ENCODE measurements at regions not wholly inside any gene's neighbourhood (a gene's known extent, or its start where the extent isn't known, plus 50 kb on each side); places are given as distances from the start of the nearest gene placed in this dataset.
"Not testable (repeated sequence)": the region's sequence is repeated elsewhere in the genome, so short reads cannot be mapped to it uniquely, and the experiment has no call there.

DNA sequence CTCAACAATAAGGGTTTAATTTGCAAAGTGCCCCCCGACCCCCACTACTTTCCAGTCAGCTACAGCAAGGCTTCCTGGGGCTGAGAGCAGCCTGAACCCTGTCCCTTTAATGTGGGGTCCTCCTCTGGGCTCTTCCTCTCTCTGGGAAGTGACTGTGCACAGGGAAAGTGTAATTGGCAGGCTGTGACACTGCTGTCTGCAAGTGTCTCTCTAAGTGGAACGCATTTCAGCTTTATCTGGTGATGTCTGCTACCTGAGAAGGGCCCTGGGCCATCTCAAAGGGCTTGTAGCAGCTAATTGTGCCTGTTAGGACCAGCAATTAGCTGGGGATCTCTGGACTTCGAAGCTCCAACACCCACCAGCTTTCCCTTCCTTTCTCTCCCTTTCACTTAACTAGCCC is 406.6 kb downstream of the TSHZ3 start:
- DNase-seq (ENCODE audit: low read depth): no peak

DNA sequence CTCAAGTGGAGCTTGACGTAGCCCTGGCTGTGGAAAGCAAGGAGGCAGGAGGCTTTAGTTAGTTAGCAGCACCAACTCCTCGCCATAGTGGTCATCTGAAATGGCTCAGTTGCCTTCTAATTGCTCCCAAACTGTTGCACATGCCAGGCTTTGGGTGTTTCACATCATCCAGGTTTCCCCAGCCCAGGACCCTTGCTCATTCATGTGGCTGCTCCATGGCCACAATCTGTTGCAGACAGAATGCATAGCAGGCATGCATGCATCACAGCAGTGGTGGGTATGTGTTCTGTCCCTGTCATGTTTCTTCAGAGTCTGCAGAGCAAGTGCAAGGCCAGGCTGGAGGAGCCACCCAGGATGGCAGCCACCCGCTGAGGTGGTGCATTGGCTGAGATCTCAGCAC is 407.6 kb downstream of the TSHZ3 start:
- no peak for DNase-seq (ENCODE audit: low read depth)

DNA sequence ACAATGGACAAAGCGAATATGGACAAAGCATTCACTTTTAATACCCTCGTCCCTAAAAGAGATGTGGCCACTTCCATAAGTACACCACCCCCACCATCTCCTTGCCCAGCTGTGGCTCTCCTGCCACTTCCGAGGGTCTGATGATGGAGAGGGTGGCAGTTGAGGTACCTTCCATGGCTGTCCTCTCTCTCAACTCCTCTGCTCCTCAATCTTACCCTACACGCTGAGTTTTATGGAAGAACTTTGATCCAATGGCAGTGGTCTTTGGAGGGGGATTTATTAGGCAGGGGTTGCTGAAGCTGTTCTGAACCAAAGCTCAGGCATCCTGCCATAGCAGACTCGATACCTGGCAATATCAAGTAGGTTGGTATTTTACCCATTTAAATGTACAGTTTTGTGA is 413.0 kb downstream of the TSHZ3 start:
- DNase-seq (ENCODE audit: low read depth): no peak

DNA sequence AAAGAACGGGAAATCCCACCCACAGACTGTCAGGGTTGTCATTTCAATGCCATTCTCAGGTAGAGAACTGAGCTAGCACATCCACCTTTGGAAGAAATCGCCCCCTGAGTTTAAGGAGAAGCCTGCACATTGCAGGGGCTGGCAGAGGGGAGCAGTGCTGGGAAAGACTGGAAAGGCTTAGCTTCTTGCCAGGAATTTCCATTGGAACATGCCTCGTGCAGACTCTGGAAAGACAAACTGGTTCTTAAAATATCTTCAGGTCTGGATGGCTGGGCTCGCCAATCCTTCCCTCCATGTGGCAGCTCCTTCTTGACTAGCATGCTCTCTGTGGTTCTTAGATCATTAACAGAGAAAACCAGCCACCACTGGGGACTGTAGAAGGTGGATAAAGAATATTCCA is 414.1 kb downstream of the TSHZ3 start:
- DNase-seq (ENCODE audit: low read depth): no peak

DNA sequence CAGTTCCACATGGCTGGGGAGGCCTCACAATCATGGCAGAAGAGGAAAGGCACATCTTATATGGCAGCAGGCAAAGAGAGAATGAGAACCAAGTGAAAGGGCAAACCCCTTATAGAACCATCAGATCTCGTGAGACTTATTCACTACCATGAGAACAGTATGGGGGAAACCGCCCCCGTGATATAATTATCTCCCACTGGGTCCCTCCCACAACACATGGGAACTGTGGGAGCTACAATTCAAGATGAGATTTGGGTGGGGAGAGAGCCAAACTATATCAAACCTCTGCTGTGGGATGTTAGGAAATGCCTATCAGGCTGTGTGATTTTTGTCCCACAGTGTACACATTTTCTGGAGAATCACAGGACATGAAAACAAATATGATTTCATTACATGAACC is 415.8 kb downstream of the TSHZ3 start:
- not testable (repeated sequence) for DNase-seq (ENCODE audit: low read depth)

DNA sequence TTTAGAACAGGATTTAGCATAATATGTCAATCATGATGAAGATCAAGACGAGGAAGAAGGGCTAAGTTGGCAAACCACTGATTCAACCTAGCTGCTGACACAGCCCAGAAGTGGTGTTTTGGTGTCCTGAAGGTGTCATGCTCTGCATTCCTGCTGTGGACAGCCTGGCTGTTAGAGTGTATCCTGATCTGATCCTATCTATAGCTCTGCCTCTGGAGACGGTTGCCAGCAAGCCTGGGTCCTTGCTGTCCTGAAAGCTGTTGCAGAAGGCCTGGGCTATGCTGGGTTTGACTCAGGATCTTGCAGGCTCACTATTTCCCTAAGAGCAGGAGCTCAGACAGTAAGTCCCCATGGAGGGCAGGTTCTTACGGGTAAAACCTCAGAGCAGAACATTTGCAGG is 416.4 kb downstream of the TSHZ3 start:
- DNase-seq (ENCODE audit: low read depth): no peak

DNA sequence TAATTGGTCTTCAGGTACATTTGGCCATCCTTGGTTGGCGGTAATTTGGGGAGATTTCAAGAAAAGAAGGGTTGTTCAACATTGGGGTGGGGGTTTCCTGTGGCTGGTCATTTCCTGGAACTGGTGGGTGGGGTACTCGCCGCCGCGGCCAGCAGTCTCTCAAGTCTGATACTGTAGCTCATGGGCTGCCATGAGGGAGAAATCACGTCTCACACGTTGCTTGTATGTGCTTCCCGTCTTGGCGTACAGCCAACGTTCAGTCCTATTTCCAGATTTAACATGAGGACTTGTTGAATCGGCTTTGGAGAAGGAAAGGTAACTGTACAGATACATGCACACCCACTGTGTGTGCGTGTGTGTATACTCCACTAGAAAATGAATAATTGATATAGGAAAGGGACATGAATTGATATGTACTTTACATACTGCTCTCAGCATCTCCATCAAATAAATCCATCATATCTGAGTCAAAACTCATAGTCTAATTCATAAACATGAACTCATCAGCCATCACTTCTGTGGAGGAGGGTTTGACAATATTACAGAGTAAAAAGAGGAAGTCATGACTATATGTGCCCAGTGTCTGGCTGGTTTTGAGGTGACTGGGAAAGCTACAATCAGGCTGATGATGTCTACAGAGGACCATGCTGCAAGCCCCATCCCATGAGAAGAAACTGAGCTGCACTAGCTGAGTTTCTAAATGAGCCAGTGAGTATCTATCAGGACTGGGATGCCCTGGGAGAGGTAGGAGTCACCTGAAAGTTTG is 418.1 kb downstream of the TSHZ3 start:
- DNase-seq (ENCODE audit: low read depth): no peak

DNA sequence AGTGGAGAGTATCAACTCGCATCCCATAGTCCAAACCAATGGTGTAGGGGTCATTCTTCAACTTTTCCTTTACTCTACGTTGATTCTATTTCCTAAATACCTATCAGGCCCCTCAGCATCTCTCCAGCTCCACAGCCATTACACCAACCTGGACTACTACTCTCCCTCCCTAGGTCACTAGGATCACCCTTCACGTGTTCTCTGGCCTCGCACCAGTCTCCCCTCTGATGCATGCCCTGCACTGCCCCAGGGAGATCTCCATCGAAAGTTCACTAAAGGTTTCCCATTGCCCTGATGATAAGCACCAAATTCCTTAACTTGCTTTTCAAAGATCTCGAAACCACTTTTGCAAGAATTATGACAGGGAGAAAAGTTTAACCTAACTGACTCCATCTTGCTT is 421.5 kb downstream of the TSHZ3 start:
- DNase-seq (ENCODE audit: low read depth): no peak

DNA sequence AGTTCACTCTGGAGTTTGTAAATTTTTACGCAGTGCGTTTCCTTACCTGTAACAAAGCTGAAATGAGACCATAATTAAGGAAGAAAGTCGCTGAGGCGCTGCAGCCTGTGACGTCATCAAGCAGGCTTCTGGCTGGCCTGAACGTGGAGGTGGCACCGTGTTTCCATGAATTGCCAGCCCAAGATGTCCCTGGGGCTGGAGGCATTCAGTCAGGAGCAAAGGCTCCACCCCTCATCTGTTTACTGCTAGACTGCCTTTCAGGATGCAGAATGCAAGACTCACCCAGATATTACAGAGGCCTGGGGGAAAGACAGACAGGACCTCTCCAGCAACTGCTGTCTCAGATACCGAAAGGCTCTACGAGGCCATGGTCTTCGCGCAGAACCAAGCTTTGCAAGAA is 424.6 kb downstream of the TSHZ3 start:
- DNase-seq (ENCODE audit: low read depth): no peak

DNA sequence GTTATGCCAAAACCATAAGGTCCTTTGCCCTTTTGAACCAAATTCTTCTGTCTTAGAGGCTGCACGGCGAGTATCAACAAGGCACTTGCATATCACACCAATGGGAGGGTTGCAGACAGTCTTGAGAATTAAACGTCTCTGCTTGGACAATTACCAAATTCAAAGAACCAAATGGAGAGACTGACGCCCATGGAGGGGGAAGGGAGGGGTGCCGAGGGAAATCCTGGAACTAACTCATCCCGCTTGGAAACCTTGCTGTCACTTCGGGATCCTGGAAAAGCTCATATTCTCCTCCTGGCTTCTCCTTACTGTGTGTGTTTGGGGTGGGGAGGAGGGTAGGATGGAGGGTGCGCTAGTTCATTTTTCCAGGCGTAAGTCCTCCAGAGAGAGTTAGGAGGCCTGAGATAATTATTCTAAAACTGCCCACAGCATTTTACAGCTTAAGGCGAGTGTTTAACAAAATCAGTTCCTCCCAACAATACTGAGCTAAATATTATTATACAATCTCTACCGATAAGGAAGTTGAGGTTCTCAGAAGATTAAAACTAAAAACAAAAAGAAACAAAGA is 425.1 kb downstream of the TSHZ3 start:
- no peak for DNase-seq (ENCODE audit: low read depth)

DNA sequence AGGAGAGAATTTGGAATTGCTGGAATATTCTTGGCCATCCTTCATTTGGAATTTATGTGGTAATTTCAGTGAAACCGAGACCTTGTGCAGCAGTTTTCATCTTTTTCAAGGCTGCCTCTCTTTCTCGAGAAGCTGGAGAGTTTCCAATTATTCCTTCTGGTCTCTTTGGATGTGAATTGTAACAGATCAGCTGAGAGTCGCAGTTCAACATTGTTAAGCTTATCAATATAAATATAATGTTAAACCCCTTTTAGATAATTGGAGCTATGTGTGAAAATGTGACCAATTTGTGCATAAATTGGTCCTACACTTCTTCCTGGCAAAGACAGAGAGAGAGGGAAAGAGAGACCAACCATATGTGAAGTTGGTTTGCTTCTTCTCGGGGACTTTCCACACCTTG is 425.6 kb downstream of the TSHZ3 start:
- no peak for DNase-seq (ENCODE audit: low read depth)

DNA sequence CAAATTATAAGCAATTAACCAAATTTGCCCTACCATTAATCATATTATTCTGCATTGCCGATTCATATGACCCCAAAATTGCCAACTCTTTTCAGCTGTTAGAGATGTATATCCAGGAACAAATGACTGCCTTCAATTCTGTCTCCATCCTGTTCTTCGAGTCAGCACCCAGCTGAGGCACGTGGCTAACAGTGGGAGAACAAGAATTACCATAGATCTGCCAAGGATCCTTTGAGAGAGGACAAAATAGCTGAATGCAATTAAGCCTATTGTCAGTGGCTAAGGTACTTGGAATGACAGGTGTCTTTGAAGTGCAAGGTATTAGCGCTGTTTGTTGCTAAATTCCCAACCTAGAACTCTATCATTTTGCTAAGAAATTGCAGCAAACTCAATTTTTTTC is 426.1 kb downstream of the TSHZ3 start:
- DNase-seq (ENCODE audit: low read depth): no peak

DNA sequence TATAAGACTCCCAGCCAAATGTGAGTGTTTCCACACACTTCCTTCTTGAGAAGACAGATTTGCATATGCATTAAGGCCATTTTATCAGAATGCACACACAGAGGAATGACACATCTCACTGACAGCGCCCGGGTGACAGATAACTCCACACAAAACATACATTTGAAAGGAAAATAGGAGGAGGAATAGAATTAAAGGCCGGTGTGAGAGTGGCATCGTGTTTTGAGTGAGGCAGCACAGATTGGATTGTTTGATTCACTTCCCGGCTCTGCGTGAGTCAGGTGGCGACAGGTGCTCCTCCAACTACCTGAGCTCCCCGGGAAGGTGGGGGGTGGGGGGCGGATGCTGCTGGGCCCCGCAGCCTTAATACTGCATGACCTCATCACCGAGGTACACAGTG is 429.0 kb downstream of the TSHZ3 start:
- no peak for DNase-seq (ENCODE audit: low read depth)

DNA sequence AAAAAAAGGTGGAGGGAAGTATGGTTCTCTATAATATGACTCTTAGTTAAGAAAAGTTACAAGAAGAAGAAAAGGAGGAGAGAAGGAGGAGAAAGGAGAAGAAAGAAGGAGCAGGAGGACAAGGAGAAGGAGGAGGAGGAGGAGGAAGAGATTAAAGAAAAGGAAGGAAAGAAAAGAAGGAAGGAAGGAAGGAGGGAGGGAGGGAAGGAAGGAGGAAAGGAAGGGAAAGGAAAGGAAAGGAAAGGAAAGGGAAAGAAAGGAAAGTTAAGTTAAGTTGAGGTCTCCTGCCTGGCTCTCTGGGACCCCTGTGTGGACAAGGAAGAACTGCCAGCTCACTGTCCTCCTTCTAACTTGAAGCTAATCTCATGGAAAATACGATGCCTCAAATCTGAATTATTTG is 429.5 kb downstream of the TSHZ3 start:
- no peak for DNase-seq (ENCODE audit: low read depth)

DNA sequence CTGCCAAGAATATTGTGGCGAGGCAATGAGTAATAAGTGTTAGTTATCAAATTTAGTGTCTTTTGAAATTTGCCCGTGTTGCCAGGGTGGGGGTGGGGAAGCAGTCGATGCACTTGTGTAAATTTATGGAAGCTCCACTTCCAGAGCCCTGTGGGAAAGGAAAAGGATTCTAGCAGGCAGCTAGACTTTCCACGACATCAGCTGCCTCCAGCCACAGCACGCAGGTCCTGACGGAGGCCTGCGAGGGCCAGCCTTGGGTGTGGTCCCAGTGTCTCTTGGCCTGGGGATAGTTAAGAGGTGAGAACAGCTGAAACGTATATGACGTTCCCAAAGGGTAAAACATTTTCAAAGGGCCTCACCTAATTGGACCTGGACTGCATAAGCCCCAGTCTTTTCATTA is 433.0 kb downstream of the TSHZ3 start:
- DNase-seq (ENCODE audit: low read depth): no peak

DNA sequence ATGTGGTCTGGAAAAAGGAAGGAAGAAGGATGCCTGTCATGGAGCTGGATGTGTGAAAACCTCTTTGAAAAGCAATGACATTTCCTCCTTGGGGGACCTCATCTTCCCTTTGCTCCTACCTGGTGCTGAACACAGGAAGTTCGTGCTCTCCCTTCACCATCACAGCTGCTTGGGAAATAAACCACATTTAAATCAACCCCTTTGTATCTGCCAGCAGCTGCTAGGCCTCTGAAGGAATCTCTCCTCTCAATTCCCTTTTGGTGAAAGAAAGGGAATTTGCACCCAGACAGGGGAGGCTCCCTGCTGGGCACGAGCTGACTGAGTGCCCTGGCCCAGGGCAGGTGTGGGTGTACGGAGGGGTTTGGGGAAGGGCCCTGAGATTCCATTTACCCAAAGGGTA is 437.7 kb downstream of the TSHZ3 start:
- DNase-seq (ENCODE audit: low read depth): no peak

DNA sequence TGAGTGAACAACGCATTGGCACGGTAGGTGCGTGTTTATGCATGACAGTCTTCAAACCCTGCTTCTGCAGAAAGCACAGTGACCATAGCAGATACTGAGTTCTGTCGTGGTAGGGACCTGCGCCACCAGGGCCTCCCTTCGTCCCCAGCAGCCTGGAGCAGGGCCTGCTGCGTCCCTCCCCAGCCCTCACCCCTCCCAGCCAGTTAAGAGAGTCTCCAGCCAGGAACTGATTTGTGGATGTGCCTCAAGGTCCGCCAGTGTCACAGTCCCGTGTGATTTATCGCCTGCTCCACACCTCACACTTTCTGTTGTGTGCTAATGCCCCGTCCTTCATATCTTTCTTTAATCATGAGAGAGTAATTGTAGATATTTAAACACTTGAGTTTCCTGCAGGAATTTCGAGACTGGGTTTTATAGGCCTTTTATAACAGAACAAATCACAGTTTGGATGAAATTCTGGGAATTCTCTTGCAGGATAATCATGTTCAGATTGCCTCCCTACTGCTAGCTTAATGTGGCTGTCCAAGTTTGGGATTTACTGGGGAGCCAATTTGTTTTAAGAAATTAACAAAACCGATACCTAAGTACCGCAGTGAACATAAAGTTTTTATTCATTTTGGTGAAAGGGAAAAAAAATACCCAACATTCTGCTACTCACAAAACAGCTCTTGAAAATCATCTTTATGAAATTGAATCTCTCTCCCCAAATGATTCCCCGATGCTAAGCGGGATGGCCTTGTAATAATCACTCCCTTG is 438.6 kb downstream of the TSHZ3 start:
- DNase-seq (ENCODE audit: low read depth): no peak

DNA sequence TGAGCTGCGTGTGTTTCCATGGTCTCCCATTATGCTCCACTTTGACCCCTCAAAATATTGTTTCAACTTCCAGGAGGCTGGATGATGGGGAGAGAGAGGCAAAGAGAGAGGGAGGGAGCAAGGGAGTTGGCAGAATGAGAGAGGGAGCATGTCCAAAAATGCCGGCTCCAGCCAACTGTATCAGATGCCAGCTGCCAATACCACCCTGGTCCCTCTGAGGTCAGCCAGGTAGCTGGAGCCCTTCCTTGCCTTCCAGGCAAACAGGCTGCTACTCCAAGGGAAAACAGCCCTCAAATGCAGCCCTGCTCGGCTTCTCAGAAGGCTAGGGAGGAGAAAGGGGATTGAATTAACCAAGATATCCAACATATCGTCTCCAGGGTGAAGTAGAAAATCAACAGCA is 440.0 kb downstream of the TSHZ3 start:
- DNase-seq (ENCODE audit: low read depth): no peak

DNA sequence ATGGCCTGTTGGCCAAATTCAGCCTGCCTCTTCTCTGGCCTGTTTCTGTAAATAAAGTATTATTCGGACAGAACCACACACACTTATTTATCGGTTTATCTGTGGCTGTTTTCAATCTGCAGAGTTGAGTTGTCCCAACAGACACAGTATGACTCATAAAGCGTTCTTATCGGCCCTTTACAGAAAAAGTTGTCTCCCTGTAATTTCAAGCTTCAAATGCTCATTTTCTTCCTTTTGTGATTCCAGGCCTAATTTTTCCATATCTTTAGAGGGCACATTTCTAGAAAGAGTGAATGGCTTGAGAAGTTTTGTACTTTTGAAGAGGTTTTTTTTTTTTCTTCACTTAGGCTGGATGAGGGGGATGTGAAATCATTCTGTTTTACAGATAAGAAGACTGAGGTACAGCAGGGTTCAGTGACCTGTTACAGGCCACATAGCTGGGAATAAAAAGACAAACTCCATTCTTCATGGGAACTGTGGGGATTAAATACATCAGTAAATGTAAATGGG is 440.9 kb downstream of the TSHZ3 start:
- DNase-seq (ENCODE audit: low read depth): no peak

DNA sequence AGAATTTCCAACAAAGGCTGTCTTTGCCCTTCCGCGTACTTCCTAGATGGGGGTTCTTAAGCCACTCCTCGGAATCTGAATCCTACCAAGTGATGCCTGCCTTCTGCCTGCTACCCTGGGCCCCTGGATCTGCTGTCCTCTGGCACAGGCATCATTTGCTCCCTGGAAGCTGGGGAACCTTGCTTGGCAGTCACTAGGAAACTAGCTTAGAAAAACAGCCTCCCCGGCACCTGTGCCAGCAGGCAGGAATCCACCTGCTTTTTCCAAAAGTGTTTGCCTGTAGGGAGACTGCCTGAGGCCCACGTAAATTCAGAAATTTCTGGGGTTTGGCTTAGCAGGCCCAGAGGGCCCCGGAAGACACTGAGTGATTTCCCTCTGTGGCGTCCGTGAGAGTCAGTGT is 442.4 kb downstream of the TSHZ3 start:
- DNase-seq (ENCODE audit: low read depth): no peak

DNA sequence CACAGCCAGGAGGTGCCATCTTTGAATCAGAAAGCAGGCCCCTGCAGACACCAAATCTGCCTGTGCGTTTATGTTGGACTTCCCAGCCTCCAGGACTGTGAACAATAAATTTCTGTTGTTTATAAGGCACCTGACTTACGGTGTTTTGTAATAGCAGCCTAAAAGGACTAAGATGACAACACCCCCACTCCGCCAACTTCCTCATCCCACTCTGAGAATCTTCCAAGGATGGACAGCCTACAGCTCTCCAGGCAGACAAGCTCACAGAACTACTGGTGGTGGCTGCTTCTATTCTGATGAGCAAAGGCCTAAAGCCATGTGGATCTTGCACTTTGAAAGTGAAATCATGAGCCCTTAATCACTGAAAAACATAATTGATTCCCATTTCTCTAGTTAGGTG is 449.2 kb downstream of the TSHZ3 start:
- DNase-seq (ENCODE audit: low read depth): no peak

DNA sequence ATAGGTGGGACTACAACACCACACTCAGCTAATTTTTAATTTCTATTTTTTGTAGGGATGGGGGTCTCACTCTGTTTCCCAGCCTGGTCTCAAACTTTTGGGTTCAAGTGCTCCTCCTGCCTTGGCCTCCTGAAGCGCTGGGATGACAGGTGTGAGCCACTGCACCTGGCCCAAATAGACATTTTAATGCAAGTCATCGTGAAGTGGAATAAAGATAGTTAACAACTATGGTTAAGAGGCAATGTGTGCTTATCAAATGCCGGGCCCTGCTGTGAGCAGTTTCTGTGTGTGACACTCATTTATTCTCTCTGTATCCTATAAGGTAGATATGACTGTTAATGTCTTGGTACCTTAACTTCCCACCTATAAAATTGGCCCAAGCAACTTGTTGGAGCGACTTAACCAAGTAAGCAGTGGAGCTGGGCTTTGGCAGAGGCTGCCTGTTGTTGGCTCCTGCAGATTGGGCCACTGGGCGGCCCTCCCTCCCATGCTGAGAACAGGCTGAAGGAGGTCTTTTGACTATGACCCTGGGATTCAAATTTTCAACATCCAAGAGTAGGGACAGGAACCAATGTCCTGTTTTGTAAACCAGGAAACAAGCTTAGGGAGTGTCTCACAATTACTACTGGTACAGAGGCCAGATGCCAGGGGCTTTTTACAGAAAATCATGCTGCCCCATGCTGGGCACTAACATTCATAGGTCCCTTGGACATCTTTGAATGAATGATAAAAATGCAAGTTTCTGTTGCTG is 450.7 kb downstream of the TSHZ3 start:
- DNase-seq (ENCODE audit: low read depth): no peak

DNA sequence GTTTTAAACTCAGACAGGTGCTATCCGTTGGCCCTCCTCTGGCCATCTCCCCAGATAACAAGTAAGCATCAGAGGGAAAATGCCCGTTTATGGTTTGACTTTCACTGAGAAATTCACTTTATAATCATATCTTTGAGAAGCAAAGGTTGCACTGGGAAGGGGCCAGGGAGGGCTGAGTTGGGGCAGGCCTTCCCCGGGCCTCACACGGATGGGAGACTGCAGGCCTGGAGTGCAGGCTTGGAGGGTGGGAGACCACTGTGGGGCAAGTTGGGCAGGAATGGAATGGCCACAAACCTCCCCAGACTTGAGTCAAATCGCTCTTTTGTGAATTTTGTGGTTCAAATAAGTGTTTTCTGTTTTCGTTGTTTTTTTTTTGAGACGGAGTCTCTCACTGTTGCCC is 451.7 kb downstream of the TSHZ3 start:
- DNase-seq (ENCODE audit: low read depth): no peak

All from amniotic epithelial cell (primary cell).